IMR-90 (cell line): ENCODE measurements at regions not wholly inside any gene's neighbourhood (a gene's known extent, or its start where the extent isn't known, plus 50 kb on each side); places are given as distances from the start of the nearest gene placed in this dataset.

Experiments used
- ATAC-seq: fragments of 200-7000 bp; cut with Tn5 transposase; 2 replicates; pipeline ENCODE4 v1.9.1; 2020; ENCODE audit warnings: low read depth, mild to moderate bottlenecking, moderate library complexity
- BruUV-seq: library from RNA; stranded (reverse); fragments of 400-500 nt; replicated peaks from 2 replicates; lab custom pipeline; 2021; lab: Mats Ljungman, UMichigan
- CTCF ChIA-PET: fragments of 300-600 bp; formaldehyde crosslinking; extraction: SDS; loops from one replicate; lab custom pipeline; 2021; ENCODE audit warnings: antibody characterized with exemption; lab: Yijun Ruan, JAX
- POLR2A ChIA-PET: fragments of 300-600 bp; sonication (Branson Sonifier 250); formaldehyde crosslinking; loops from one replicate; lab custom pipeline; 2022; ENCODE audit warnings: antibody characterized with exemption; ENCODE audit not compliant: unreplicated experiment; lab: Charles Lee
- DNase-seq: peaks from one replicate; pipeline ENCODE4 v3.0.0; 2013
- H2AFZ ChIP-seq: replicated peaks from 2 replicates; pipeline ENCODE3; 2013; ENCODE audit warnings: low read length, mild to moderate bottlenecking; ENCODE audit not compliant: poor library complexity
- H2AK5ac ChIP-seq: 2 replicates; pipeline ENCODE4 v1.6.1; 2013; ENCODE audit warnings: low read depth, low read length, inconsistent platforms
- H2AK9ac ChIP-seq: replicated peaks from 2 replicates; pipeline ENCODE3; 2013; ENCODE audit warnings: mild to moderate bottlenecking, low read depth, low read length, moderate library complexity; ENCODE audit not compliant: poor library complexity
- H2BK120ac ChIP-seq: 2 replicates; pipeline ENCODE4 v1.6.1; 2013; ENCODE audit warnings: low read depth, low read length, inconsistent platforms
- H2BK15ac ChIP-seq: 3 replicates; pipeline ENCODE4 v1.6.1; 2013; ENCODE audit warnings: low read depth, low read length, inconsistent platforms
- H2BK20ac ChIP-seq: 2 replicates; pipeline ENCODE4 v1.6.1; 2013; ENCODE audit warnings: low read depth, mild to moderate bottlenecking, inconsistent platforms, low read length, moderate library complexity
- H2BK5ac ChIP-seq: 2 replicates; pipeline ENCODE4 v1.6.1; 2013; ENCODE audit warnings: mild to moderate bottlenecking, low read depth, low read length, inconsistent platforms; ENCODE audit not compliant: poor library complexity, severe bottlenecking
- H3K14ac ChIP-seq: replicated peaks from 2 replicates; pipeline ENCODE4 v1.6.1; 2013; ENCODE audit warnings: low read depth, low read length, inconsistent platforms
- H3K18ac ChIP-seq: 2 replicates; pipeline ENCODE4 v1.6.1; 2013; ENCODE audit warnings: low read depth, low read length, control low read depth
- H3K23ac ChIP-seq: 2 replicates; pipeline ENCODE4 v1.6.1; 2013; ENCODE audit warnings: low read depth, low read length, inconsistent platforms
- H3K27ac ChIP-seq: 2 replicates; pipeline ENCODE4 v1.5.1; 2013; ENCODE audit warnings: mild to moderate bottlenecking, control low read depth, low read length; ENCODE audit not compliant: insufficient read depth
- H3K27me3 ChIP-seq: 2 replicates; pipeline ENCODE4 v1.6.1; 2013; ENCODE audit warnings: low read length; ENCODE audit not compliant: control insufficient read depth, insufficient read depth
- H3K36me3 ChIP-seq: 2 replicates; pipeline ENCODE4 v1.6.1; 2013; ENCODE audit warnings: low read length, mixed read lengths; ENCODE audit not compliant: control insufficient read depth, insufficient read depth
- H3K4ac ChIP-seq: 2 replicates; pipeline ENCODE4 v1.6.1; 2013; ENCODE audit warnings: low read depth, low read length, inconsistent platforms
- H3K4me1 ChIP-seq: 2 replicates; pipeline ENCODE4 v1.6.1; 2013; ENCODE audit warnings: low read length, mixed read lengths; ENCODE audit not compliant: control insufficient read depth, insufficient read depth
- H3K4me2 ChIP-seq: 2 replicates; pipeline ENCODE4 v1.6.1; 2013; ENCODE audit warnings: low read depth, mild to moderate bottlenecking, control low read depth, low read length, moderate library complexity
- H3K4me3 ChIP-seq: 2 replicates; pipeline ENCODE4 v1.5.1; 2013; ENCODE audit warnings: low read depth, mild to moderate bottlenecking, control low read depth, low read length, moderate library complexity; ENCODE audit not compliant: insufficient read depth
- H3K56ac ChIP-seq: 2 replicates; pipeline ENCODE4 v1.6.1; 2013; ENCODE audit warnings: low read length, inconsistent platforms; ENCODE audit not compliant: insufficient read depth; ENCODE audit errors: extremely low read depth
- H3K79me1 ChIP-seq, 2 experiments: 2 replicates each; pipeline ENCODE4 v1.6.1; 2013; ENCODE audit warnings: low read length in 2 of 2, inconsistent platforms in 1 of 2, low read depth in 1 of 2
- H3K9ac ChIP-seq: 2 replicates; pipeline ENCODE4 v1.6.1; 2013; ENCODE audit warnings: low read depth, low read length, control low read depth
- H3K9me1 ChIP-seq: 2 replicates; pipeline ENCODE4 v1.6.1; 2013; ENCODE audit warnings: low read length, inconsistent platforms; ENCODE audit not compliant: insufficient read depth
- H3K9me3 ChIP-seq: 2 replicates; pipeline ENCODE4 v1.6.1; 2013; ENCODE audit warnings: low read length; ENCODE audit not compliant: control insufficient read depth, insufficient read depth
- H4K20me1 ChIP-seq: 2 replicates; pipeline ENCODE4 v1.6.1; 2013; ENCODE audit warnings: low read length, inconsistent platforms; ENCODE audit not compliant: insufficient read depth
- H4K5ac ChIP-seq: 2 replicates; pipeline ENCODE4 v1.6.1; 2013; ENCODE audit warnings: mild to moderate bottlenecking, low read depth, low read length, control low read depth
- H4K8ac ChIP-seq, 2 experiments: 2 replicates each; pipeline ENCODE4 v1.6.1; 2013; ENCODE audit warnings: low read depth in 2 of 2, low read length in 2 of 2, control low read depth in 1 of 2, inconsistent platforms in 1 of 2
- H4K91ac ChIP-seq: 2 replicates; pipeline ENCODE4 v1.6.1; 2013; ENCODE audit warnings: low read depth, low read length, inconsistent platforms; ENCODE audit not compliant: insufficient read depth
- BHLHE40 ChIP-seq: fragments of 150-350 bp; IDR thresholded peaks from 2 replicates; pipeline ENCODE4 v1.6.1; 2016; ENCODE audit warnings: mild to moderate bottlenecking, low read depth, low read length
- CEBPB ChIP-seq: IDR thresholded peaks from 2 replicates; pipeline ENCODE4 v1.6.1; 2012; ENCODE audit warnings: low read depth, low read length, improper control_type of control experiment
- CHD1 ChIP-seq: IDR thresholded peaks from 2 replicates; pipeline ENCODE4 v1.6.1; 2012; ENCODE audit warnings: low read depth, low read length, improper control_type of control experiment
- FOS ChIP-seq: fragments of 150-350 bp; IDR thresholded peaks from 2 replicates; pipeline ENCODE4 v1.6.1; 2016; ENCODE audit warnings: low read depth, low read length
- MAFK ChIP-seq: IDR thresholded peaks from 2 replicates; pipeline ENCODE4 v1.6.1; 2012; ENCODE audit warnings: low read depth, low read length, improper control_type of control experiment
- MXI1 ChIP-seq: IDR thresholded peaks from 2 replicates; pipeline ENCODE4 v1.6.1; 2012; ENCODE audit warnings: low read depth, mild to moderate bottlenecking, low read length, moderate library complexity, borderline replicate concordance
- NFE2L2 ChIP-seq: fragments of 150-350 bp; IDR thresholded peaks from 2 replicates; pipeline ENCODE4 v1.6.1; 2016; ENCODE audit warnings: low read depth, mild to moderate bottlenecking, low read length
- POLR2A ChIP-seq: IDR thresholded peaks from 2 replicates; pipeline ENCODE4 v1.6.1; 2012; ENCODE audit warnings: mild to moderate bottlenecking, low read depth, low read length
- RAD21 ChIP-seq: IDR thresholded peaks from 2 replicates; pipeline ENCODE4 v1.6.1; 2012; ENCODE audit warnings: low read length, improper control_type of control experiment
- RCOR1 ChIP-seq: IDR thresholded peaks from 2 replicates; pipeline ENCODE4 v1.6.1; 2012; ENCODE audit warnings: mild to moderate bottlenecking, low read length, improper control_type of control experiment; ENCODE audit not compliant: insufficient replicate concordance
- SMC3 ChIP-seq: fragments of 150-350 bp; IDR thresholded peaks from 2 replicates; pipeline ENCODE4 v1.6.1; 2016; ENCODE audit warnings: low read depth, mild to moderate bottlenecking, antibody characterized with exemption, low read length, moderate library complexity
- WGBS, 2 experiments: methylation state at CpG; one replicate each; pipeline versions ENCODE4 v1.1.5 to v1.1.7; 2013; ENCODE audit warnings: missing lambda C conversion rate in 2 of 2; ENCODE audit not compliant: insufficient read length in 1 of 2; ENCODE audit errors: extremely low coverage in 2 of 2; 5-methylcytosine and 5-hydroxymethylcytosine counted together
- dilution Hi-C: fragments of 300-500 bp; cut with HindIII; formaldehyde crosslinking; loops from one replicate; pipeline ENCODE4 v1.14.3; 2018; ENCODE audit warnings: low sequenced_read_pairs; ENCODE audit not compliant: unreplicated experiment
- in situ Hi-C: fragments of 300-500 bp; cut with MboI; formaldehyde crosslinking; loops from 3 replicates; pipeline ENCODE4 v1.14.3; 2019; ENCODE audit warnings: low sequenced_read_pairs, inconsistent platforms, mixed read lengths
- intact Hi-C: fragments of 100-400 bp; cut with micrococcal nuclease; formaldehyde crosslinking; loops from 2 replicates; pipeline ENCODE4 v1.10.0; 2022
- TF ChIP-seq, protein P1 (sequence below): fragments of 150-350 bp; IDR thresholded peaks from 2 replicates; pipeline ENCODE4 v1.6.1; 2017; ENCODE audit warnings: mild to moderate bottlenecking, antibody characterized with exemption, low read length, low read depth

DNA sequence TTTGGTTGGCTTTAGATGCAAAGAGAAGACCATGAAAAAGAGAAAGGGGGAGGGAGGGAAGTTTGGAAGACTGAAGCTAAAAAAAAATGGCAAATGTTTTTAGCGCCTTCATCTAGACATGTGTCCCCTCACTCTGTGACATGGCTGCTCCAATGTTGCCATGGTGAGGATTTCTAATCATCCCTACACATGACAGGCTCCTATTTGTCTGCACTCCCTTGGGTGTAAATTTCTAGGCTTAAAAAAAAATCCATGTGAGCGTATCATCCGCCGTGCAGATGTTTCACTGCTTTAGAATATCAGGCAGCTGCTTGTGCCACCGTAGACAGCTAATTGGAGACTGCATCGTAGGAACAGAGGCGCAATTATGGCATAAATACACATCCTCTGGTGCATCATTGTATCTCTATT is 761.1 kb upstream of the MMS22L start:
- Histone ChIP-seq H3K9me3 (no peaks in the 10 kb centered on the region), H3K36me3 (no peaks in the 10 kb centered on the region), H2AK9ac (no peak overlapping the region), H3K27me3 (no peaks in the 10 kb centered on the region), H3K23ac (no peak overlapping the region), H2BK15ac (no peak overlapping the region), H4K91ac (no peak overlapping the region), H3K79me1 (no peaks in the 10 kb centered on the region), H3K4me1 (no peaks in the 10 kb centered on the region), H2BK120ac (no peak overlapping the region), H3K9ac (no peak overlapping the region), H4K20me1 (no peaks in the 10 kb centered on the region), H2BK5ac (no peak overlapping the region), H4K8ac (no peak overlapping the region), H3K56ac (no peak overlapping the region), H3K18ac (no peak overlapping the region), H4K5ac (no peak overlapping the region), H3K4me2 (no peak overlapping the region), H3K4ac (no peak overlapping the region), H3K4me3 (no peak overlapping the region), H3K9me1 (no peaks in the 10 kb centered on the region), H2AFZ (no peak overlapping the region), H3K27ac (no peak overlapping the region), H3K14ac (no peak overlapping the region), H2AK5ac (no peak overlapping the region), H2BK20ac (no peak overlapping the region)
- TF ChIP-seq BHLHE40: no peak
- no peak for TF ChIP-seq RAD21
- TF ChIP-seq NFE2L2: no peak
- TF ChIP-seq, protein P1, sequence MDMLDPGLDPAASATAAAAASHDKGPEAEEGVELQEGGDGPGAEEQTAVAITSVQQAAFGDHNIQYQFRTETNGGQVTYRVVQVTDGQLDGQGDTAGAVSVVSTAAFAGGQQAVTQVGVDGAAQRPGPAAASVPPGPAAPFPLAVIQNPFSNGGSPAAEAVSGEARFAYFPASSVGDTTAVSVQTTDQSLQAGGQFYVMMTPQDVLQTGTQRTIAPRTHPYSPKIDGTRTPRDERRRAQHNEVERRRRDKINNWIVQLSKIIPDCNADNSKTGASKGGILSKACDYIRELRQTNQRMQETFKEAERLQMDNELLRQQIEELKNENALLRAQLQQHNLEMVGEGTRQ: no peak
- TF ChIP-seq MAFK: no peak
- no peak for TF ChIP-seq MXI1
- TF ChIP-seq RCOR1: no peak
- no peak for TF ChIP-seq SMC3
- TF ChIP-seq FOS: no peak
- TF ChIP-seq CHD1: no peak
- no peak for TF ChIP-seq POLR2A
- TF ChIP-seq CEBPB: no peak
- CTCF ChIA-PET: no interaction called here
- no TSS peak for BruUV-seq
- no CpG with 5 or more reads among the region's 7 CpGs for WGBS, 2 experiments
- dilution Hi-C loops (no loop called here), in situ Hi-C loops (no loop called here), intact Hi-C loops (no loop called here)
- no peak for ATAC-seq
- POLR2A ChIA-PET: no interaction called here
- no peak for DNase-seq
